HL-60 (cell line): ENCODE measurements at regions not wholly inside any gene's neighbourhood (a gene's known extent, or its start where the extent isn't known, plus 50 kb on each side); places are given as distances from the start of the nearest gene placed in this dataset.

ENCODE experiments used
- GABPA ChIP-seq: IDR thresholded peaks from 2 replicates; pipeline ENCODE4 v1.6.1; 2012; ENCODE audit warnings: low read depth
- POLR2AphosphoS5 ChIP-seq: IDR thresholded peaks from 2 replicates; pipeline ENCODE4 v1.6.1; 2012; ENCODE audit warnings: low read depth
- REST ChIP-seq: IDR thresholded peaks from 2 replicates; pipeline ENCODE4 v1.6.1; 2012; ENCODE audit warnings: low read depth; ENCODE audit not compliant: insufficient replicate concordance
- TF ChIP-seq, protein P1 (sequence below): IDR thresholded peaks from one replicate; pipeline ENCODE4 v1.5.1; 2011; ENCODE audit warnings: low read length, control low read depth, inconsistent platforms; ENCODE audit not compliant: insufficient read depth

DNA sequence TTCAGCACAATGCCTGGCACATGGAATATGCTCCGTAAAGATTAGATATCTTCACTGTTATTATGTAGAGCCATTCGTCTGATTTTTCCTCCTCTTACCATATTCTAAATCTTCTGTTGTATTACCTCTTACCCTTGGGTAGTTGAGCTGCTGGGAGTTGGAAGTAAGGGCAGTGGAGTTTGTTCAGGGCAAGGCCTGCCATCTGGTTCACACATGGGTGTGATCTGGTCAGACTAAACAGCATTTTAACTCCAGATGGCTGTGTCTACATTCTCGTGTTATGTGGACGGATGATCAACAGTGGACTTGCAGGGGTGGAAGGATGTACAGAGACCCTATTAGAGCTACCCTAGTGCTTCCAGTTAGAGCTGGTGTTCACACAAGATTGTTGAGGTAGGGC, 164.9 kb downstream of the ZIC5 start:
- no peak for TF ChIP-seq GABPA
- no peak for TF ChIP-seq POLR2AphosphoS5
- TF ChIP-seq, protein P1, sequence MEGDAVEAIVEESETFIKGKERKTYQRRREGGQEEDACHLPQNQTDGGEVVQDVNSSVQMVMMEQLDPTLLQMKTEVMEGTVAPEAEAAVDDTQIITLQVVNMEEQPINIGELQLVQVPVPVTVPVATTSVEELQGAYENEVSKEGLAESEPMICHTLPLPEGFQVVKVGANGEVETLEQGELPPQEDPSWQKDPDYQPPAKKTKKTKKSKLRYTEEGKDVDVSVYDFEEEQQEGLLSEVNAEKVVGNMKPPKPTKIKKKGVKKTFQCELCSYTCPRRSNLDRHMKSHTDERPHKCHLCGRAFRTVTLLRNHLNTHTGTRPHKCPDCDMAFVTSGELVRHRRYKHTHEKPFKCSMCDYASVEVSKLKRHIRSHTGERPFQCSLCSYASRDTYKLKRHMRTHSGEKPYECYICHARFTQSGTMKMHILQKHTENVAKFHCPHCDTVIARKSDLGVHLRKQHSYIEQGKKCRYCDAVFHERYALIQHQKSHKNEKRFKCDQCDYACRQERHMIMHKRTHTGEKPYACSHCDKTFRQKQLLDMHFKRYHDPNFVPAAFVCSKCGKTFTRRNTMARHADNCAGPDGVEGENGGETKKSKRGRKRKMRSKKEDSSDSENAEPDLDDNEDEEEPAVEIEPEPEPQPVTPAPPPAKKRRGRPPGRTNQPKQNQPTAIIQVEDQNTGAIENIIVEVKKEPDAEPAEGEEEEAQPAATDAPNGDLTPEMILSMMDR, result no peak
- no peak for TF ChIP-seq REST
